Astrocyte (in vitro differentiated cells and primary cell): ENCODE measurements at regions not wholly inside any gene's neighbourhood (a gene's known extent, or its start where the extent isn't known, plus 50 kb on each side); places are given as distances from the start of the nearest gene placed in this dataset.

Source experiments
- EZH2 ChIP-seq: IDR thresholded peaks from 2 replicates; pipeline ENCODE4 v1.6.1; 2012; ENCODE audit warnings: mild to moderate bottlenecking, low read length, inconsistent platforms; ENCODE audit not compliant: insufficient read depth
- TF ChIP-seq, protein P1 (sequence below): IDR thresholded peaks from 2 replicates; pipeline ENCODE4 v1.5.1; 2011; ENCODE audit warnings: low read depth, mild to moderate bottlenecking, inconsistent platforms, low read length, moderate library complexity; ENCODE audit not compliant: insufficient read depth

DNA sequence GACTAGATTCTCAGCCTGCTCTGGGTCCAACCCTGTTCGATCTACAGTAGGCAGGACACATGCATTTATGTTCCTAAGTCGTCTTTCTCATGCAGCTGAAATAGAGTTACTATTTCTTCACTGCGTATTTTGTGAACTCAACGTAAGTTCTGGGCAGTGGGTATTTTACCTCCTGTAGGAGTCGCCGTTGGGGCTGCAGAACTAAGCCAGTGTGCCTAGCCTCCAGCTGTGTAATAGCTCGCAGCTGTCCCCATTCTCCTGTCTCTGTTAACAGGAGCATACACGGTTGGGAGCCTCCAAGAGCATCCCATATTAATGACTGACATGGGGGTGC is 58.4 kb upstream of the HRH1 start:
- no peak for TF ChIP-seq EZH2
- TF ChIP-seq, protein P1, sequence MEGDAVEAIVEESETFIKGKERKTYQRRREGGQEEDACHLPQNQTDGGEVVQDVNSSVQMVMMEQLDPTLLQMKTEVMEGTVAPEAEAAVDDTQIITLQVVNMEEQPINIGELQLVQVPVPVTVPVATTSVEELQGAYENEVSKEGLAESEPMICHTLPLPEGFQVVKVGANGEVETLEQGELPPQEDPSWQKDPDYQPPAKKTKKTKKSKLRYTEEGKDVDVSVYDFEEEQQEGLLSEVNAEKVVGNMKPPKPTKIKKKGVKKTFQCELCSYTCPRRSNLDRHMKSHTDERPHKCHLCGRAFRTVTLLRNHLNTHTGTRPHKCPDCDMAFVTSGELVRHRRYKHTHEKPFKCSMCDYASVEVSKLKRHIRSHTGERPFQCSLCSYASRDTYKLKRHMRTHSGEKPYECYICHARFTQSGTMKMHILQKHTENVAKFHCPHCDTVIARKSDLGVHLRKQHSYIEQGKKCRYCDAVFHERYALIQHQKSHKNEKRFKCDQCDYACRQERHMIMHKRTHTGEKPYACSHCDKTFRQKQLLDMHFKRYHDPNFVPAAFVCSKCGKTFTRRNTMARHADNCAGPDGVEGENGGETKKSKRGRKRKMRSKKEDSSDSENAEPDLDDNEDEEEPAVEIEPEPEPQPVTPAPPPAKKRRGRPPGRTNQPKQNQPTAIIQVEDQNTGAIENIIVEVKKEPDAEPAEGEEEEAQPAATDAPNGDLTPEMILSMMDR: peak; percentile 20
